Stimulated activated CD8-positive, alpha-beta memory T cell treated with anti-CD3 and anti-CD28 coated beads, Interleukin-2, amount 100 ng/mL, for 1 hour (primary cell): ENCODE measurements at regions not wholly inside any gene's neighbourhood (a gene's known extent, or its start where the extent isn't known, plus 50 kb on each side); places are given as distances from the start of the nearest gene placed in this dataset.

Source experiments
- DNase-seq, 2 donors: peaks; one replicate each; pipeline ENCODE4 v3.0.0-alpha.2; 2020; ENCODE audit warnings: low read depth in 2 of 2

GRCh38 chr12:127654383-127654985 lies 612.5 kb upstream of the TMEM132C start:
- no peak for DNase-seq

- DNase-seq, result no peak
These were observed 611.3 kb upstream of the TMEM132C start for GRCh38 chr12:127655691-127656090.

GRCh38 chr12:127656266-127656665 lies 610.7 kb upstream of the TMEM132C start:
- DNase-seq, result no peak

- DNase-seq, result no peak
These were observed 609.9 kb upstream of the TMEM132C start for GRCh38 chr12:127657036-127657435.

GRCh38 chr12:127660961-127661360 lies 606.0 kb upstream of the TMEM132C start:
- DNase-seq, result no peak

GRCh38 chr12:127663716-127664115 lies 603.3 kb upstream of the TMEM132C start:
- no peak for DNase-seq

GRCh38 chr12:127664901-127665300 lies 602.1 kb upstream of the TMEM132C start:
- no peak for DNase-seq

GRCh38 chr12:127667131-127667685 lies 599.8 kb upstream of the TMEM132C start:
- DNase-seq, result no peak

- no peak for DNase-seq
These were observed 596.7 kb upstream of the TMEM132C start for GRCh38 chr12:127670294-127670693.

- no peak for DNase-seq
These were observed 596.2 kb upstream of the TMEM132C start for GRCh38 chr12:127670796-127671195.

- no peak for DNase-seq
These were observed 591.0 kb upstream of the TMEM132C start for GRCh38 chr12:127675936-127676335.

GRCh38 chr12:127677537-127678131 lies 589.3 kb upstream of the TMEM132C start:
- peak in 1 of 2 donors; percentile 2 for DNase-seq

GRCh38 chr12:127678945-127679344 lies 588.0 kb upstream of the TMEM132C start:
- no peak for DNase-seq

- DNase-seq, result no peak
These were observed 586.5 kb upstream of the TMEM132C start for GRCh38 chr12:127680516-127680915.

GRCh38 chr12:127681151-127681754 lies 585.7 kb upstream of the TMEM132C start:
- no peak for DNase-seq

- no peak for DNase-seq
These were observed 581.5 kb upstream of the TMEM132C start for GRCh38 chr12:127685491-127685890.

- DNase-seq, result no peak
These were observed 581.0 kb upstream of the TMEM132C start for GRCh38 chr12:127685931-127686330.

GRCh38 chr12:127687181-127687580 lies 579.8 kb upstream of the TMEM132C start:
- DNase-seq, result no peak

GRCh38 chr12:127688906-127689428 lies 578.0 kb upstream of the TMEM132C start:
- no peak for DNase-seq

- DNase-seq, result no peak
These were observed 576.8 kb upstream of the TMEM132C start for GRCh38 chr12:127690161-127690560.

- no peak for DNase-seq
These were observed 570.0 kb upstream of the TMEM132C start for GRCh38 chr12:127696963-127697362.

GRCh38 chr12:127703026-127703425 lies 563.9 kb upstream of the TMEM132C start:
- no peak for DNase-seq

GRCh38 chr12:127711108-127711507 lies 555.9 kb upstream of the TMEM132C start:
- DNase-seq, result no peak
